ENCODE measurements at regions not wholly inside any gene's neighbourhood (a gene's known extent, or its start where the extent isn't known, plus 50 kb on each side); places are given as distances from the start of the nearest gene placed in this dataset.

DNA sequence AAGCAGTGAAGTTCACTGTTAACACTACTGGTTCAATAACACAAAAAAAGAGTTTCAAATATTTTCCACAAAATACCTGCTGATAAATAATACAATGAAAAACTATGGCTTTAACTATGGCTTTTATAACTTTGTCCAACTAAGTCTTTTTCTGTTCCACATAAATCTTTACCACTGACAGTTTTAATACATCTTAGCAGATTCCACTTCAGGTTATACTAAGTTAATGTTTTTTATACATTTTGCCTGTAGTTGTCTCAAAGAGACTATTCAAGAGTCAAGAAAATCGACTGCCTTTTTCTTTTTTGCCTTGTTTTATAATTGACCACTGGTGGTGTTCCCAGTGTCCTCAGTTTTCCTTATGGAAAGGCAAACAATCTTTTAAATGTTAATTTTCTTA, 379.7 kb upstream of the PMFBP1 start:
- TF ChIP-seq, protein P1, sequence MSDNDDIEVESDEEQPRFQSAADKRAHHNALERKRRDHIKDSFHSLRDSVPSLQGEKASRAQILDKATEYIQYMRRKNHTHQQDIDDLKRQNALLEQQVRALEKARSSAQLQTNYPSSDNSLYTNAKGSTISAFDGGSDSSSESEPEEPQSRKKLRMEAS (IDR thresholded peaks at IDR 0.05; ENCODE audit: low read depth, low read length): no peak
- TF ChIP-seq POLR2A (IDR thresholded peaks at IDR 0.05; ENCODE audit: extremely low read depth, insufficient read length) (no peak), MYC (IDR thresholded peaks at IDR 0.05; ENCODE audit: low read depth, low read length) (no peak)
- TF ChIP-seq, protein P2, sequence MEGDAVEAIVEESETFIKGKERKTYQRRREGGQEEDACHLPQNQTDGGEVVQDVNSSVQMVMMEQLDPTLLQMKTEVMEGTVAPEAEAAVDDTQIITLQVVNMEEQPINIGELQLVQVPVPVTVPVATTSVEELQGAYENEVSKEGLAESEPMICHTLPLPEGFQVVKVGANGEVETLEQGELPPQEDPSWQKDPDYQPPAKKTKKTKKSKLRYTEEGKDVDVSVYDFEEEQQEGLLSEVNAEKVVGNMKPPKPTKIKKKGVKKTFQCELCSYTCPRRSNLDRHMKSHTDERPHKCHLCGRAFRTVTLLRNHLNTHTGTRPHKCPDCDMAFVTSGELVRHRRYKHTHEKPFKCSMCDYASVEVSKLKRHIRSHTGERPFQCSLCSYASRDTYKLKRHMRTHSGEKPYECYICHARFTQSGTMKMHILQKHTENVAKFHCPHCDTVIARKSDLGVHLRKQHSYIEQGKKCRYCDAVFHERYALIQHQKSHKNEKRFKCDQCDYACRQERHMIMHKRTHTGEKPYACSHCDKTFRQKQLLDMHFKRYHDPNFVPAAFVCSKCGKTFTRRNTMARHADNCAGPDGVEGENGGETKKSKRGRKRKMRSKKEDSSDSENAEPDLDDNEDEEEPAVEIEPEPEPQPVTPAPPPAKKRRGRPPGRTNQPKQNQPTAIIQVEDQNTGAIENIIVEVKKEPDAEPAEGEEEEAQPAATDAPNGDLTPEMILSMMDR (IDR thresholded peaks at IDR 0.05; ENCODE audit: low read depth, low read length): no peak
- no peak overlapping the region for H3K4me3 ChIP-seq (ENCODE audit: low read depth, low read length)
- DNase-seq (ENCODE audit: low read depth): no peak

DNA sequence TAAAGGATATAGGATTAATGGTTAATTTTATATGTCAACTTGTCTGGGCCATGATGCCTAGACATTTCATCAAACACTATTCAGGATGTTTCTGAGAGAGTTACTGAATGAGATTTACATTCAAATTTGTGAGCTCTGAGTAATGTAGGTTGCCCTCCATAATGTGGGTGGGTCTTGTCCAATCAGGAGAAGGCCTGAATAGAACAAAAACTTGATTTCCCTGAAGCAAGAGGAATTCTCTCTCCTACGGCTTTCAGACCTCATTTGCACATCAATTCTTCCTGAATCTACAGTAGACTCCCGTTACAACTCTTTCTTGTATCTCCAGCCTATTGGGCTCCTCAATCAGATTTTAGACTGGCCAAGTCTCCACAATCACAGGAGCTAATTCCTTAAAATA, 377.9 kb upstream of the PMFBP1 start:
- no peak for DNase-seq (ENCODE audit: low read depth)
- TF ChIP-seq, protein P1 (IDR thresholded peaks at IDR 0.05; ENCODE audit: low read depth, low read length): no peak
- TF ChIP-seq POLR2A (IDR thresholded peaks at IDR 0.05; ENCODE audit: extremely low read depth, insufficient read length) (no peak), MYC (IDR thresholded peaks at IDR 0.05; ENCODE audit: low read depth, low read length) (no peak)
- TF ChIP-seq, protein P2 (IDR thresholded peaks at IDR 0.05; ENCODE audit: low read depth, low read length): no peak
- no peak overlapping the region for H3K4me3 ChIP-seq (ENCODE audit: low read depth, low read length)

DNA sequence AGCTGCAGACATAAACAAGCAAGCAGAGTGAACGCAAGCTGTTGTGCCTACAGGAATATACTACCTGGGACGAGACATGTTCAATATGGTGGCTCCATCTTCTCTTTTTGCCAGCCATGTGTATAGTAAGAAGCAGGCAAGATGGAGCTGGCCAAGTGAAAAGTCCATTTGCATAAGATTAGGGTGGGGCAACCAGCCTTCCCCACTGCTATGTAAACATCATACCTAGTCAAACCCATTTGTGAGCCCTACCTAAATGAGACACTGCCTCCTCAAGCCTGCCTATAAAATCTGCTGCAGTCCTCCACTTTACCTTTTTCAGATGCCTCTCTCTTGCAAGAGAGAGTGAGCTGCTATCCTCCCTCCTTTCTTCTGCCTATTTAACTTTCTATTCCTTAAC, 370.1 kb upstream of the PMFBP1 start:
- TF ChIP-seq MYC (IDR thresholded peaks at IDR 0.05; ENCODE audit: low read depth, low read length) (no peak), POLR2A (IDR thresholded peaks at IDR 0.05; ENCODE audit: extremely low read depth, insufficient read length) (no peak)
- TF ChIP-seq, protein P2 (IDR thresholded peaks at IDR 0.05; ENCODE audit: low read depth, low read length): no peak
- TF ChIP-seq, protein P1 (IDR thresholded peaks at IDR 0.05; ENCODE audit: low read depth, low read length): no peak
- no peak overlapping the region for H3K4me3 ChIP-seq (ENCODE audit: low read depth, low read length)
- DNase-seq (ENCODE audit: low read depth): no peak

DNA sequence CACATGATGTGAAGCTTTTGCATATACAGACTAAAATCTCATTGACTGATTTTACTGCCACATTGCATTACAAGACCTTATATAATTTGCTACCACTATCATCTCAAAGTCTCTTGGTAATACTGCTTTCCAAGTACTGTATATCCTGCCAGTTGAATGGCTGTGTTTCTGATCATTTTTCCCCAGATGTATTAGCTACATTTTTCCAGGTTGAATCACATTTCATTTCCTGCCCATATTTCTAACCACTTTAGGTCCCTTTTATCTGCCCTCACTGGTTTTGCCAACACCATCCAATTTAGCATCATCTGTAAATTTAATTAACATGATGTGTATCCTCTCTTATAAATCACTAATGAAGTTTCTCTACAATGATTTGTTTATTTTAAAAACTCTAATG, 365.7 kb upstream of the PMFBP1 start:
- TF ChIP-seq MYC (IDR thresholded peaks at IDR 0.05; ENCODE audit: low read depth, low read length): no peak
- TF ChIP-seq POLR2A (IDR thresholded peaks at IDR 0.05; ENCODE audit: extremely low read depth, insufficient read length): no peak
- TF ChIP-seq, protein P1 (IDR thresholded peaks at IDR 0.05; ENCODE audit: low read depth, low read length): no peak
- TF ChIP-seq, protein P2 (IDR thresholded peaks at IDR 0.05; ENCODE audit: low read depth, low read length): no peak
- no peak for DNase-seq (ENCODE audit: low read depth)
- no peak overlapping the region for H3K4me3 ChIP-seq (ENCODE audit: low read depth, low read length)

DNA sequence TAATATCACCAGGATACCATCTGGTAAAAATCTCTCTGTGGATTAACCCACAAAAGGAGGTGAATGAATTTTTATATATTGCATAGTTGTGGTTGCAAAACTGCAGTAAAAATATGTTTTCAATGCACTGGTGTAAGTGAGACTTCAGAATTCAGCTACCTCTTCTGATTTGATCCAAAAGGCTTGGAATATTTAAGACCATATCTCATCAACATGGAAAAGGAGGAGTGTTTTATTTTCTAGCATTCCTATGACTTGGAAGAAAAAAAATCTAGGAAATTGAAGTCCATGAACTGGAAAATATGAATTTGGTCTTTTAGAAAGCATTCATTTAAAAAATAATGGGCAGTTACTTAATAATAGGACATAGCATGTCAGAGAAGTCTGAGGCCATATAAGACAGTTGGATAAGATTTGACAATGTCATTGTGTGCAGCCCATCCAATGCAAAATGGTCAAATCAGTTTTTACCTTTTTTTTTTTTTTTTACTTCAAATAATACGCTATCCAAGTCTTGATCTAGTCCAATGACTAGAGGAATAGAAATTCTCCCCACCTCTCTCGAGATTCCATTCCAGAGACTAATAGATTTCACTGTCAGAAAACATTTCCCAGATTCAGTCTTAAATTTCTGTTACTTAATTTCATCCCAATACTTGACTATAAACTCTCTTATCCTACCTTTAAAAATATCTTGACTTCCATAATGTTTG, 364.9 kb upstream of the PMFBP1 start:
- DNase-seq (ENCODE audit: low read depth): no peak
- no peak for TF ChIP-seq MYC (IDR thresholded peaks at IDR 0.05; ENCODE audit: low read depth, low read length)
- TF ChIP-seq, protein P2 (IDR thresholded peaks at IDR 0.05; ENCODE audit: low read depth, low read length): no peak
- TF ChIP-seq POLR2A (IDR thresholded peaks at IDR 0.05; ENCODE audit: extremely low read depth, insufficient read length): no peak
- TF ChIP-seq, protein P1 (IDR thresholded peaks at IDR 0.05; ENCODE audit: low read depth, low read length): no peak

More for the DNA sequence above, 364.9 kb upstream of the PMFBP1 start:
- no peak overlapping the region for H3K4me3 ChIP-seq (ENCODE audit: low read depth, low read length)
